GM12865 (cell line): ENCODE measurements at regions not wholly inside any gene's neighbourhood (a gene's known extent, or its start where the extent isn't known, plus 50 kb on each side); places are given as distances from the start of the nearest gene placed in this dataset.

Source experiments
- DNase-seq: peaks from one replicate; pipeline ENCODE4 v3.0.0; 2010; ENCODE audit warnings: low read depth
- H3K4me3 ChIP-seq: 2 replicates; pipeline ENCODE4 v1.5.1; 2011; ENCODE audit warnings: mild to moderate bottlenecking, low read depth, low read length, control low read depth
- CTCF ChIP-seq: IDR thresholded peaks from 2 replicates; pipeline ENCODE4 v1.5.1; 2011; ENCODE audit warnings: low read length, control low read depth, low read depth, inconsistent platforms; ENCODE audit not compliant: insufficient read depth; ENCODE audit errors: missing control alignments

- no peak for TF ChIP-seq CTCF
- no peak overlapping the region for H3K4me3 ChIP-seq
- no peak for DNase-seq
Observed at GRCh38 chr5:173667702-173668101, 51.3 kb upstream of the BOD1 start.

DNA sequence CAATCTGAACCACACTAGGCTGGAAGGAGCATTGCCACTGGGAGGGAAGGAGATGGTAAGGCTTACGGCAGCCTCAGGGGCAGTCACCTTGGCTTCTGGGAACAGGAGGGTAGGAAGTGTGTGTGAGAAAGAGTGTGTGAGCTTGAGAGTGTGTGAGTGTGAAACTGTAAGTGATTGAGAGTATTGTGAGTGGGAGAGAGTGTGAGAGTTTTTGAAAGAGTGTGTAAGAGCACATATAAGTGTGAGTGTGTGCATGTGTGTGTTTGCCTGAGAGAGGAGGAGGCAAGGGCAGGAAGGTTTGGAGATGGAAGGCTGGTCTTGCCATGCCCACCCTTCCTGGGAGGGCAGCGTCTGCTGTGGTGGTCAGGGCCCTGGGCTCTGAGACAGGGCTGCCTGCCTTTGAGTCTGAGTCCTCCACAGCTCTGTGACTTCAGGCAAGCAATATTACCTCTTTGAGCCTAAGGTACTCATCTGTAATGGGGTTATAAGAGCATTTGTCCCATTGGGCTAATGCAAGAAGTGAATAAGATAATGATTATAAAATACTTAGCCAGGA lies 51.9 kb upstream of the BOD1 start:
- no peak overlapping the region for H3K4me3 ChIP-seq
- TF ChIP-seq CTCF: no peak
- DNase-seq: no peak

DNA sequence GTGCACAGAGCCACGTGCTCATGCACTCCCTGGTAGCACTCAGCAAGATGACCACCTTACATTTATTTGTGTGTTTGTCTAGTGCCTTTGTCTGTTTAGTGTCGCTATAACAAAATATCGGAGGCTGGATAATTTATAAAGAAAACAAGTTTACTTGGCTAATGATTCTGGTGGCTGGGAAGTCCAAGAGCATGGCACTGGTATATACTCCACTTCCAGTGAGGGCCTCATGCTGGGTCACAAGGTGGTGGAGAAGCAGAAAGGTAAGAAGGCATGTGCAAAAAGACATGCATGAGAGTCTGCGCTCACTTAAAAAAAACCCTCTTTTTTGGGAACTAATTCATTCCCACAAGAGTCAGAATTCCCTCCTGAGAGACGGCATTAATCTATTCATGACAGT lies 52.5 kb upstream of the BOD1 start:
- no peak for DNase-seq
- no peak overlapping the region for H3K4me3 ChIP-seq
- no peak for TF ChIP-seq CTCF

DNA sequence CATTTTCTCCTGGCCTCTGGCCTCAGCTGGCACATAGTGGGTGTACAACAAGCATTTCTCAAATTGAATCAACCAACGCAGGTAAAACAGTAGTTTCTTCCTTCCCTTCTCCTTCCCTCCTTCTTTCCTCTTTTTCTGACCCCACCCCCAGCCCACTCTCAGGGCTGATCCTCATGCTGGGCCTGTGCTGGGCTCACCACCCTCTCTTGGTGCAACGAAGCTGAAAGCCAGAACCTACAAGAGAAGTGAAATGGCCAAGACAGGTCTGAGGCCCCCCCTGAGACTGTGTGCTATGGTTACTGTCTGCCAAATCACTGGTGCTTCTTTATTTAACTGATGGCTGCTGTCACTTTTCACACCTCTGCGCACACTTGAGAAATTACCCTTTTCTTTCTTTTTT lies 53.0 kb upstream of the BOD1 start:
- no peak overlapping the region for H3K4me3 ChIP-seq
- TF ChIP-seq CTCF: no peak
- DNase-seq: no peak

DNA sequence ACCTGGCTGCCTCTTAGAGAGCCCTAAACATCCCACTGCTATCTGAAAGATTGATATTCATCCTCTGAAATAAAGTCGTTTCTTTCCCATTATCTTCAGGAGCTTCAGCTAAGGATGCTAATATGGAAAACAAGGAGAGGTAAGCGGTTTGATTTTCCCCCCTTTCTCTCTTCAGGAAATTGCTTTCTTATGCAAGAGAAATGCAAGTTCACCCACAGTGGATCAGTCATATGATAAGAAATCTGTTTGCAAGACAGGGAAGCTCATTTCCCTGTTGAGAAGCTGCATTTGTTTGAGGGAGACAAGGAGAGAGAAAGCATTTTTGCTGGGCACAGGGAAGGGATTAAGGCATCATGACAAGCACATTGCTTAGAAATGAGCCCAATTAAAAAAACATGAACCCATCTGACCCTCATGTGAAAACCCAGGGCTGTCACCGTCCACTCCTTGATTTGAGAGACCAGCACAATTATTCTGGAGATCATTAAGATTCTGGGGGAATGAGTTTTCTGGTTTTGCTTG lies 53.7 kb upstream of the BOD1 start:
- DNase-seq: no peak
- no peak overlapping the region for H3K4me3 ChIP-seq
- TF ChIP-seq CTCF: no peak

DNA sequence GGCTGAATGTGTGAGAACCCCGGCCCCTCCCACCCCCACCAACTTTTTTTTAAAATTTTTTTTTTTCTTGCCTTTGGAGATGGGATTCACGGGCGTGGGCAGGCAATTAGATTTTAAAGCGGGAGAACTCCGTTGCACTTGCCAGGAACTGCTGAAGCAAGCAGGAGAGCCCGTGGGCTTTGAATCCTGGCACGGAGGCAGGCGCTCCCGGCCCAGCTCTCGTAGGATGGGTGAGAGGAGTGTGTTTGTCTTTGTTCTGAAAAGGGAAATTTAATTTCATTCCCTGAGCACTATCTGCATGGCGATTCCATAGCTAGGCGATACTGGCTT lies 54.3 kb upstream of the BOD1 start:
- no peak for DNase-seq
- TF ChIP-seq CTCF: no peak
- no peak overlapping the region for H3K4me3 ChIP-seq
